Cardiac muscle cell (in vitro differentiated cells and primary cell): ENCODE measurements at regions not wholly inside any gene's neighbourhood (a gene's known extent, or its start where the extent isn't known, plus 50 kb on each side); places are given as distances from the start of the nearest gene placed in this dataset.

Experiments
- DNase-seq, 2 donors: peaks; one replicate each; pipeline versions ENCODE4 v3.0.0 to v3.0.0-alpha.2; 2010 to 2017; ENCODE audit warnings: low read depth in 1 of 2, low spot score in 1 of 2
- H3K27ac ChIP-seq: fragments of 200-600 bp; sonication (generic); 2 replicates; pipeline ENCODE4 v1.5.1; 2016
- H3K27me3 ChIP-seq: fragments of 200-600 bp; sonication (generic); 2 replicates; pipeline ENCODE4 v1.6.0; 2016; ENCODE audit warnings: control low read depth
- H3K36me3 ChIP-seq: fragments of 200-600 bp; sonication (generic); 2 replicates; pipeline ENCODE4 v1.5.1; 2016; ENCODE audit warnings: control low read depth
- H3K4me1 ChIP-seq: fragments of 200-600 bp; sonication (generic); 2 replicates; pipeline ENCODE4 v1.8.1; 2017; ENCODE audit warnings: low read depth, mild to moderate bottlenecking, mixed run types
- H3K4me3 ChIP-seq: fragments of 200-600 bp; sonication (generic); 2 replicates; pipeline ENCODE4 v1.5.1; 2016; ENCODE audit warnings: mild to moderate bottlenecking
- H3K9me3 ChIP-seq: fragments of 200-600 bp; sonication (generic); 2 replicates; pipeline ENCODE4 v1.5.1; 2017; ENCODE audit warnings: low read depth, mild to moderate bottlenecking, control low read depth
- TF ChIP-seq, protein P1 (sequence below): IDR thresholded peaks from 2 replicates; pipeline ENCODE4 v1.5.1; 2012; ENCODE audit warnings: low read depth, mild to moderate bottlenecking, low read length

DNA sequence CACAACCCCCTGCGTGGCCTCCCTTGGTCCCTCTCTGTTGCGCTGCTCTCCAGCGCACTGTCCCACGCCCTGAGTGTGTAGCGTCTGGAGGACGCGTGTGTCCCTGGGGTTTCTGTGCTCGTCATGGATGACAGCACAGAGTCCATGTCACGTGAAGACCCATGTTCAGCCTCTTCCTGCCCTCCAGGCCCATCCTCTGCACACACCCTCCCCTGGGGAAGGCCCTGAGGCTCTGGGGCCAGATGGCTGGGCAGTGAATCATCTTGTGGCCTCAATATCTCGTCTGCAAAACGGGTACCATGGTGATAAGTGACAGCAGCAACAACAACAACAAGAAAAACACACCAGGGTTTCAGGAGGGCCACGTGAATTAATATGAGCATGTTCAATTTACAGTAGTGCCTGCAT lies 71.5 kb upstream of the ARHGEF7 start:
- TF ChIP-seq, protein P1, sequence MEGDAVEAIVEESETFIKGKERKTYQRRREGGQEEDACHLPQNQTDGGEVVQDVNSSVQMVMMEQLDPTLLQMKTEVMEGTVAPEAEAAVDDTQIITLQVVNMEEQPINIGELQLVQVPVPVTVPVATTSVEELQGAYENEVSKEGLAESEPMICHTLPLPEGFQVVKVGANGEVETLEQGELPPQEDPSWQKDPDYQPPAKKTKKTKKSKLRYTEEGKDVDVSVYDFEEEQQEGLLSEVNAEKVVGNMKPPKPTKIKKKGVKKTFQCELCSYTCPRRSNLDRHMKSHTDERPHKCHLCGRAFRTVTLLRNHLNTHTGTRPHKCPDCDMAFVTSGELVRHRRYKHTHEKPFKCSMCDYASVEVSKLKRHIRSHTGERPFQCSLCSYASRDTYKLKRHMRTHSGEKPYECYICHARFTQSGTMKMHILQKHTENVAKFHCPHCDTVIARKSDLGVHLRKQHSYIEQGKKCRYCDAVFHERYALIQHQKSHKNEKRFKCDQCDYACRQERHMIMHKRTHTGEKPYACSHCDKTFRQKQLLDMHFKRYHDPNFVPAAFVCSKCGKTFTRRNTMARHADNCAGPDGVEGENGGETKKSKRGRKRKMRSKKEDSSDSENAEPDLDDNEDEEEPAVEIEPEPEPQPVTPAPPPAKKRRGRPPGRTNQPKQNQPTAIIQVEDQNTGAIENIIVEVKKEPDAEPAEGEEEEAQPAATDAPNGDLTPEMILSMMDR = no peak
- DNase-seq = peak in 1 of 2 donors; percentile 62
- Histone ChIP-seq H3K27me3 (no peaks in the 10 kb centered on the region), H3K27ac (no peak overlapping the region), H3K9me3 (no peaks in the 10 kb centered on the region), H3K4me3 (no peak overlapping the region), H3K4me1 (no peaks in the 10 kb centered on the region), H3K36me3 (no peaks in the 10 kb centered on the region)

DNA sequence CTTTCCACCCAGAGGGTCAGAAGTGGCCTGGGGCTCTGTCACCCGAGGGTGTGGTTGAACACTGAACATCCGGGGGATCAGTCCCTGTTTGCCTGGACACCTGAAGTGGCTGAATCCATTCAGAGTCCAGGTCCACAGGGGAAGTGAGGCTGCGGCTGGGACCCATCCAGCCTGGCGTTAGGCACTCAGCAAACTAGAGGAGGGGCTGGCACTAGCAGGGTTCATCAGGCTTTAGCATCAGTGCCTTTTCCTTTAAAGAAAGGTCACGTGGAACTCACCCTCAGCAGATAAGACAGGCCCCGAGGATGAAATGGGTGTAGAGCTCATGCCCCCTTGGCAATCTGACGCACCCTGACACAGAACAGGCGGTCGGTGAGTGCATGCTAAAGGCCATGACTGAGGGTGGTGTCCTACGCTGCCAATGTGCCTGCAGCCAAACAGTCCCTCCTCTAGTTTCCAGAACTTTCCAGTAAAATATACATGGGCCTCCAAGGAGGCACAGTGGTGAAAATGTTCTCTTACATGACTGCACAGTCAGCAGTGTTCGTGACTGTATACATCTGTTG lies 72.4 kb upstream of the ARHGEF7 start:
- H3K4me3 ChIP-seq = no peak overlapping the region
- no peaks in the 10 kb centered on the region for H3K9me3 ChIP-seq
- H3K36me3 ChIP-seq = no peaks in the 10 kb centered on the region
- TF ChIP-seq, protein P1 = no peak
- no peaks in the 10 kb centered on the region for H3K4me1 ChIP-seq
- H3K27me3 ChIP-seq = no peaks in the 10 kb centered on the region
- no peak for DNase-seq
- H3K27ac ChIP-seq = no peak overlapping the region

DNA sequence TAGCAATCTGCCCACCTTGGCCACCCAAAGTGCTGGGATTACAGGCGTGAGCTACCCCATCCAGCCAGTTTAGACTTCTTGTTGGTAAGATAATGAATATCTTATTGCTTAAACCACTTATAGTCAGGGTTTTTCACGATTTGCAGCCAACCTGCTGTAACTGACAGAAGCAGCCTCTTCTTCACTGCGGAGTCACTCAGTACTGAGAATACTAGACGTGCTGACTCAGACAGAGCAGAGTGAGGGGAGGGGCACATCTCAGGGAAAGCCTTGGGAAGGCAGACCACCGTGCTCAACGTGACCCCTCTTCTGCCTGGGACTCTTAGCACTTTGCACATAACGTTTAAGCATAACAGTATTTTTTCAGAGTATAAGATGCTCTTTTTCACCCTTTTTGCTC lies 74.3 kb upstream of the ARHGEF7 start:
- TF ChIP-seq, protein P1 = no peak
- DNase-seq = no peak
- no peak overlapping the region for H3K4me3 ChIP-seq
- H3K27me3 ChIP-seq = no peaks in the 10 kb centered on the region
- no peak overlapping the region for H3K27ac ChIP-seq
- H3K4me1 ChIP-seq = no peaks in the 10 kb centered on the region
- no peaks in the 10 kb centered on the region for H3K9me3 ChIP-seq
- H3K36me3 ChIP-seq = no peaks in the 10 kb centered on the region

DNA sequence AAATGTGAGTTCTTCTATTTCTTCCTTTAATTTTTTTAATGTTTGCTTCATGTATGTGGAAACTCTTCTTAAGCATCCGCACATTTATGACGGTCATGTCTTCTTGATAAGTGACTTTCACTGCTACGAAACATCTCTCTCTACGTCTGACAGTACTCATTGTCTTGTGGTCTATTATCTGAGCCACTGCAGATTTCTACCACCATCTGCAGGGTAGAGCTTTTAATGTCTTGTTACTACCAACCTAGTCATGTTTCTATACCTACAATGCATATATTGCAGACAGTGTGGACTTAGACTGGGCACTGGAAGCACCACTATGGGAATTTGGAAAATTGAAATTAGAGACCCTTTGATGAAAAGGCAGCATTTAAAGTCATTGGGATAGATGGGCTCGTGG lies 75.4 kb upstream of the ARHGEF7 start:
- TF ChIP-seq, protein P1 = no peak
- Histone ChIP-seq H3K27me3 (no peaks in the 10 kb centered on the region), H3K9me3 (no peaks in the 10 kb centered on the region), H3K4me1 (no peaks in the 10 kb centered on the region), H3K36me3 (no peaks in the 10 kb centered on the region), H3K4me3 (no peak overlapping the region), H3K27ac (no peak overlapping the region)
- DNase-seq = no peak

DNA sequence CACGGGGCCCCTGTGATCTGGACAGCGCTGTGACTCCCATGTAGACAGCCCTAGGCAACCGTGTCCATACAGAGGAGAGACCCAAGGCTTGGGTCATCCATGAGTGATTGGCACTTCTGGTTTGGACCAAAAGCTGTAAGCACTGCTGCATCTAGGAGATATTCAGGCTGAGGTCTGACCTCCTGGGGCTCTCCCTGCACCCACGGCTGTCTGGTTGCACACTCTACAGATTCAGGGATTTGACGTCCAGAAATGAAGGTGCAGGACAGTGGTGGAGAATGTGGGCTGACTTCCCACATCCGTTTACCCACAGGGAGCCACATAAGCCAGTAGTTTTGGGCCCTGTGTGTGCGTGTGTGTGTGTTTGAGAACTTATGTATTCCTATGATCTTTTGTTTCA lies 76.2 kb upstream of the ARHGEF7 start:
- no peak for DNase-seq
- Histone ChIP-seq H3K4me3 (no peak overlapping the region), H3K36me3 (no peaks in the 10 kb centered on the region), H3K27ac (no peak overlapping the region), H3K9me3 (no peaks in the 10 kb centered on the region), H3K27me3 (no peaks in the 10 kb centered on the region), H3K4me1 (no peaks in the 10 kb centered on the region)
- TF ChIP-seq, protein P1 = no peak

DNA sequence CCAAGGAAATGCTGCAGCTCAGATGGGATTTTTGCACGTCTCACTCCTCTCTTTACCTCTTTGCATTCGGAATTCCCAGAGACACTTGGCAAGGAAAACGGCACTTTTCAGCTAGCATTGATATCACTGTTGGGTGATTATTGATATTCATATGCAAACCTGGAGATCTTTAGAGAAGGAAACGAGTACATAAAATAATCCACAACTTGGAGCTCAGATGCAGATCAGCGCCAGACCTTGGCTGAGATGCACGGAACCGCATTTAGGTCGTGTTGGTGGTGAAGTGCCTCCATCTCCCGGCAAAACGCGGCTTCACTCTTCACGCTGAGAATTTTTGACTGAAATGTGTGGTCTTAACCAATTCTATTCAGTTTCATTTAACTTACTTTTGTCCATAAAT lies 77.2 kb upstream of the ARHGEF7 start:
- no peaks in the 10 kb centered on the region for H3K4me1 ChIP-seq
- H3K9me3 ChIP-seq = no peaks in the 10 kb centered on the region
- peaks cover 2% of the 10 kb centered on the region for H3K27me3 ChIP-seq
- H3K36me3 ChIP-seq = no peaks in the 10 kb centered on the region
- no peak overlapping the region for H3K4me3 ChIP-seq
- TF ChIP-seq, protein P1 = no peak
- DNase-seq = no peak
- H3K27ac ChIP-seq = no peak overlapping the region
